Neural progenitor cell (in vitro differentiated cells): ENCODE measurements at regions not wholly inside any gene's neighbourhood (a gene's known extent, or its start where the extent isn't known, plus 50 kb on each side); places are given as distances from the start of the nearest gene placed in this dataset.

ENCODE experiments used
- DNase-seq: peaks from one replicate; pipeline ENCODE4 v3.0.0-alpha.2; 2016; ENCODE audit warnings: low spot score
- H2AFZ ChIP-seq: fragments of 200-600 bp; sonication (generic); replicated peaks from 2 replicates; pipeline ENCODE4 v1.6.1; 2016; ENCODE audit warnings: antibody characterized with exemption
- H3F3A ChIP-seq: fragments of 200-600 bp; sonication (generic); 2 replicates; pipeline ENCODE4 v1.6.1; 2016; ENCODE audit warnings: antibody characterized with exemption, low read depth
- H3K27ac ChIP-seq: fragments of 200-600 bp; sonication (generic); 2 replicates; pipeline ENCODE4 v1.5.1; 2016; ENCODE audit warnings: mild to moderate bottlenecking
- H3K27me3 ChIP-seq: fragments of 200-600 bp; sonication (generic); 2 replicates; pipeline ENCODE4 v1.6.1; 2016; ENCODE audit warnings: mild to moderate bottlenecking, moderate library complexity
- H3K36me3 ChIP-seq: fragments of 200-600 bp; sonication (generic); 2 replicates; pipeline ENCODE4 v1.5.1; 2016
- H3K4me1 ChIP-seq: fragments of 200-600 bp; sonication (generic); 2 replicates; pipeline ENCODE4 v1.6.1; 2016; ENCODE audit warnings: mixed run types
- H3K4me2 ChIP-seq: fragments of 200-600 bp; sonication (generic); 2 replicates; pipeline ENCODE4 v1.6.1; 2016
- H3K4me3 ChIP-seq: fragments of 200-600 bp; sonication (generic); 2 replicates; pipeline ENCODE4 v1.5.1; 2016
- H3K79me2 ChIP-seq: fragments of 200-600 bp; sonication (generic); 2 replicates; pipeline ENCODE4 v1.6.1; 2016; ENCODE audit warnings: low read depth
- H3K9ac ChIP-seq: fragments of 200-600 bp; sonication (generic); 2 replicates; pipeline ENCODE4 v1.6.1; 2016
- H3K9me3 ChIP-seq: fragments of 200-600 bp; sonication (generic); 2 replicates; pipeline ENCODE4 v1.5.1; 2016; ENCODE audit warnings: low read depth
- H4K20me1 ChIP-seq: fragments of 200-600 bp; sonication (generic); 2 replicates; pipeline ENCODE4 v1.6.1; 2016; ENCODE audit warnings: low read depth
- H3K27ac Mint-ChIP-seq: 3 replicates; pipeline ENCODE4 v1.8.0; 2021; ENCODE audit warnings: mixed read lengths
- H3K27me3 Mint-ChIP-seq: 2 replicates; pipeline ENCODE4 v1.8.0; 2022; ENCODE audit warnings: low read depth, mild to moderate bottlenecking, inconsistent platforms, moderate library complexity, mixed read lengths; ENCODE audit not compliant: insufficient read depth
- H3K36me3 Mint-ChIP-seq: 3 replicates; pipeline ENCODE4 v1.8.0; 2021; ENCODE audit warnings: mixed read lengths
- H3K4me1 Mint-ChIP-seq: 3 replicates; pipeline ENCODE4 v1.8.0; 2021; ENCODE audit warnings: mixed read lengths
- H3K4me3 Mint-ChIP-seq: 3 replicates; pipeline ENCODE4 v1.8.0; 2021; ENCODE audit warnings: mild to moderate bottlenecking, moderate library complexity, mixed read lengths
- H3K9me3 Mint-ChIP-seq: 3 replicates; pipeline ENCODE4 v1.8.0; 2020; ENCODE audit warnings: mixed read lengths
- EZH2 ChIP-seq: fragments of 200-600 bp; sonication (generic); IDR thresholded peaks from 2 replicates; pipeline ENCODE4 v1.6.1; 2017; ENCODE audit warnings: antibody characterized with exemption, mild to moderate bottlenecking, moderate library complexity
- EZH2phosphoT487 ChIP-seq: fragments of 200-600 bp; sonication (generic); IDR thresholded peaks from 2 replicates; pipeline ENCODE4 v1.6.1; 2017; ENCODE audit warnings: antibody characterized with exemption
- TF ChIP-seq, protein P1 (sequence below): fragments of 200-600 bp; sonication (generic); IDR thresholded peaks from 2 replicates; pipeline ENCODE4 v1.5.1; 2017; ENCODE audit warnings: antibody characterized with exemption, mild to moderate bottlenecking

DNA sequence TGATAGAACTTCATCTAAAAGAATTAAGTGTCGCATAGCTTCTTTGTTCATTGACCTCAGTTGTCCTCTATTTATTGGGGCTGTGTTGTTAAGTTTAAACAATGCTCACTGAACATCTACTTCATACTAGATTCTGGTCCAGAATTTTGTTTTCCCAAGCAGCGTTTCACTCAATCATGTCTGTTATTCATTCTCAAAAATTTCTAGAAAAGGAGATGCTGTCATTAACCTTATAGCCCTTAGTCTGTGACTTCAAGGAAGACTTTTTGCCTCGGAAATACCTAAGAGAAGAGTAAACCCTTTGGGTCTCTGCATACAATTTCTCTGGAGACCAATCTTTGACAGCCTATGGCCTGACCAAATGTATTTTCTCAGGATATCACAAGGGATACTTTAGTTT lies 171.7 kb downstream of the FGF1 start:
- Mint-ChIP-seq H3K4me1 (peaks cover 24% of the 10 kb centered on the region), H3K36me3 (peaks cover 6% of the 10 kb centered on the region)

DNA sequence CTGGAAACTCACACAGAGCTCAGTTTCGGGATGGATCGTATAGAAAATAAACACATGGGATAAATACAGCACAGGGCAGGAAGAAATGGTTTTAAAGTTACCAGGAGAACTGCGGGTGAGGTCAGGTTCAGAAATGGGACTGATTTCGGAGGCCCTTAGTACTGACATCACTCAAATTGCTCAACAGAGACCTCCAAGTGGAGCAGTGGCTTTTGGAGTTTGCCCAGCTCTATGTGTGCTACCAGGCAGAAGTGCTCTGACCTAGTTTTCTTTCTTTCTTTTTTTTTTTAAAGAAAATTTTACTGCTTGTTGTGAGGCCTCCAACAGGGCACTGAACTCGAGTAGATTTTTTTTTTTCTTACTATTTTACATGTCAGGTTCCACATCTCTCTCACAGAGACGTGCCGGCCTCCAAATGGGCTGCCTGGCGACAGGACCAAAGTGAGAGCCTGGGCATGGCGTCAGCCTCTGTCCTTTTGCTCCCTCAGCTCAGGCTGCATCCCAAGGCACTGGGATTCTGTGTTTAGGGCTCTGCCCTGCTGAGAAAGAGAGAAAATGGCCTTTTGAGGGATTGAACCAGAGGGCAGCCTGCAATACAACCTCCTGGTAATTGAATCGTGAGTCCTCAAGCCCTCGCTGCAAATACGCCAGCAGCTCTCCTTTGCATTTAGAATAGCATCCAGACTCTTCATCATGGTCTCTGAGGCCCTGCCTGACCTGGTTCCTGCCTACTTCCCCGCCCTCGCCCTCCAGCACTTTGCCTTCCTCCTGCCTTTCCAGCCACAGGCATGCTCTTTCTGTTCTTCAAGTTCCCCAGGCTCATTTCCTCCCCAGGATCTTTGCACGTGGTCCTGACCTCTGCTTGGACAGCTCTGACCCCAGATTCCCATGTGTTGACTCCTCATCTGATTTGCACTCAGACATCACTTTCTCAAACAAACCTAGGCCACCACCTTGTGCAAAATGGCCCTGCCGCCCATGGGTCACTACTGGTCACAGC lies 173.5 kb downstream of the FGF1 start:
- H3K9me3 ChIP-seq, result no peaks in the 10 kb centered on the region
- H3K36me3 ChIP-seq, result no peaks in the 10 kb centered on the region
- no peak overlapping the region for H3K27ac ChIP-seq
- Mint-ChIP-seq H3K36me3 (peaks cover 6% of the 10 kb centered on the region), H3K27ac (peak overlapping the region; percentile 15), H3K4me1 (peaks cover 38% of the 10 kb centered on the region), H3K9me3 (peaks cover 8% of the 10 kb centered on the region), H3K27me3 (no peaks in the 10 kb centered on the region), H3K4me3 (peak overlapping the region; percentile 6)
- H2AFZ ChIP-seq, result no peak overlapping the region
- no peaks in the 10 kb centered on the region for H4K20me1 ChIP-seq
- TF ChIP-seq, protein P1, sequence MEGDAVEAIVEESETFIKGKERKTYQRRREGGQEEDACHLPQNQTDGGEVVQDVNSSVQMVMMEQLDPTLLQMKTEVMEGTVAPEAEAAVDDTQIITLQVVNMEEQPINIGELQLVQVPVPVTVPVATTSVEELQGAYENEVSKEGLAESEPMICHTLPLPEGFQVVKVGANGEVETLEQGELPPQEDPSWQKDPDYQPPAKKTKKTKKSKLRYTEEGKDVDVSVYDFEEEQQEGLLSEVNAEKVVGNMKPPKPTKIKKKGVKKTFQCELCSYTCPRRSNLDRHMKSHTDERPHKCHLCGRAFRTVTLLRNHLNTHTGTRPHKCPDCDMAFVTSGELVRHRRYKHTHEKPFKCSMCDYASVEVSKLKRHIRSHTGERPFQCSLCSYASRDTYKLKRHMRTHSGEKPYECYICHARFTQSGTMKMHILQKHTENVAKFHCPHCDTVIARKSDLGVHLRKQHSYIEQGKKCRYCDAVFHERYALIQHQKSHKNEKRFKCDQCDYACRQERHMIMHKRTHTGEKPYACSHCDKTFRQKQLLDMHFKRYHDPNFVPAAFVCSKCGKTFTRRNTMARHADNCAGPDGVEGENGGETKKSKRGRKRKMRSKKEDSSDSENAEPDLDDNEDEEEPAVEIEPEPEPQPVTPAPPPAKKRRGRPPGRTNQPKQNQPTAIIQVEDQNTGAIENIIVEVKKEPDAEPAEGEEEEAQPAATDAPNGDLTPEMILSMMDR, result no peak
- no peak for TF ChIP-seq EZH2phosphoT487
- TF ChIP-seq EZH2, result no peak
- H3K9ac ChIP-seq, result no peak overlapping the region
- H3K4me2 ChIP-seq, result no peak overlapping the region
- no peaks in the 10 kb centered on the region for H3K79me2 ChIP-seq
- peak; percentile 31 for DNase-seq
- H3K27me3 ChIP-seq, result no peaks in the 10 kb centered on the region
- peaks cover 7% of the 10 kb centered on the region for H3F3A ChIP-seq
- H3K4me3 ChIP-seq, result no peak overlapping the region
- H3K4me1 ChIP-seq, result peaks cover 13% of the 10 kb centered on the region

More for the DNA sequence above, 171.7 kb downstream of the FGF1 start:
- H3K27ac Mint-ChIP-seq, result no peak overlapping the region
- H3K9ac ChIP-seq, result no peak overlapping the region
- H3K4me1 ChIP-seq, result peaks cover 8% of the 10 kb centered on the region
- TF ChIP-seq, protein P1, result no peak
- TF ChIP-seq EZH2phosphoT487 (no peak), EZH2 (no peak)
- H3K27me3 Mint-ChIP-seq, result no peaks in the 10 kb centered on the region
- H3K79me2 ChIP-seq, result no peaks in the 10 kb centered on the region
- H3K27me3 ChIP-seq, result no peaks in the 10 kb centered on the region
- no peak overlapping the region for H2AFZ ChIP-seq
- H4K20me1 ChIP-seq, result no peaks in the 10 kb centered on the region
- H3K9me3 ChIP-seq, result no peaks in the 10 kb centered on the region
- H3K4me2 ChIP-seq, result no peak overlapping the region
- no peak for DNase-seq
- H3K4me3 ChIP-seq, result no peak overlapping the region
- H3K27ac ChIP-seq, result no peak overlapping the region
- H3K4me3 Mint-ChIP-seq, result no peak overlapping the region
- peaks cover 8% of the 10 kb centered on the region for H3K9me3 Mint-ChIP-seq
- H3F3A ChIP-seq, result peaks cover 7% of the 10 kb centered on the region
- no peaks in the 10 kb centered on the region for H3K36me3 ChIP-seq

DNA sequence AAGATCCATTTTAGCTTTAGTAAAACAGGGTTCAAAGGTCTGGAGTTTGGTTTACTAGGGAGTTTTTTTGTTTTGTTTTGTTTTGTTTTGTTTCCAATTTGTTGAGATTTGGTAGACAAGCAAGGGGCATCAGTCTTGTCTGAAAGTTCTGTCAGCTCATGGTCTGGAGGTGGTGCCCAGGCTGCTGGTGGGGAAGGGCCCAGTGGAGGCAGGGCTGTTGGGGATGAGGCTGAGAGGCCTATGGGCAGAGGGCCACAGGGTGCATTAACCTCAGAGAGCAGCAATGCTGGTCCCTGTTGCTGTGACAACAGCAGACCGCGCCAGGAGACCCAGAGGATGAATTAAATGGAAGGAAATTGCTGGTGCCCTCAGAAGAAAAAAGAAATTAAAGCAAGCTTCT lies 174.5 kb downstream of the FGF1 start:
- no peak overlapping the region for H3K4me3 ChIP-seq
- no peak overlapping the region for H3K4me3 Mint-ChIP-seq
- peaks cover 4% of the 10 kb centered on the region for H3K27me3 ChIP-seq
- no peak overlapping the region for H3K4me2 ChIP-seq
- peaks cover 7% of the 10 kb centered on the region for H3F3A ChIP-seq
- no peaks in the 10 kb centered on the region for H3K9me3 ChIP-seq
- no peak overlapping the region for H3K9ac ChIP-seq
- H3K27me3 Mint-ChIP-seq, result peaks cover under 1% of the 10 kb centered on the region
- H3K36me3 Mint-ChIP-seq, result peaks cover 2% of the 10 kb centered on the region
- peaks cover 13% of the 10 kb centered on the region for H3K4me1 ChIP-seq
- TF ChIP-seq, protein P1, result no peak
- TF ChIP-seq EZH2, result no peak
- no peak for TF ChIP-seq EZH2phosphoT487
- DNase-seq, result no peak
- peak overlapping the region; percentile 84 for H3K27ac Mint-ChIP-seq
- peaks cover 3% of the 10 kb centered on the region for H3K9me3 Mint-ChIP-seq
- H3K27ac ChIP-seq, result no peak overlapping the region
- no peaks in the 10 kb centered on the region for H3K79me2 ChIP-seq
- H2AFZ ChIP-seq, result no peak overlapping the region
- peaks cover 41% of the 10 kb centered on the region for H3K4me1 Mint-ChIP-seq
- H4K20me1 ChIP-seq, result no peaks in the 10 kb centered on the region
- H3K36me3 ChIP-seq, result no peaks in the 10 kb centered on the region
